ENCODE measurements at regions not wholly inside any gene's neighbourhood (a gene's known extent, or its start where the extent isn't known, plus 50 kb on each side); places are given as distances from the start of the nearest gene placed in this dataset.

DNA sequence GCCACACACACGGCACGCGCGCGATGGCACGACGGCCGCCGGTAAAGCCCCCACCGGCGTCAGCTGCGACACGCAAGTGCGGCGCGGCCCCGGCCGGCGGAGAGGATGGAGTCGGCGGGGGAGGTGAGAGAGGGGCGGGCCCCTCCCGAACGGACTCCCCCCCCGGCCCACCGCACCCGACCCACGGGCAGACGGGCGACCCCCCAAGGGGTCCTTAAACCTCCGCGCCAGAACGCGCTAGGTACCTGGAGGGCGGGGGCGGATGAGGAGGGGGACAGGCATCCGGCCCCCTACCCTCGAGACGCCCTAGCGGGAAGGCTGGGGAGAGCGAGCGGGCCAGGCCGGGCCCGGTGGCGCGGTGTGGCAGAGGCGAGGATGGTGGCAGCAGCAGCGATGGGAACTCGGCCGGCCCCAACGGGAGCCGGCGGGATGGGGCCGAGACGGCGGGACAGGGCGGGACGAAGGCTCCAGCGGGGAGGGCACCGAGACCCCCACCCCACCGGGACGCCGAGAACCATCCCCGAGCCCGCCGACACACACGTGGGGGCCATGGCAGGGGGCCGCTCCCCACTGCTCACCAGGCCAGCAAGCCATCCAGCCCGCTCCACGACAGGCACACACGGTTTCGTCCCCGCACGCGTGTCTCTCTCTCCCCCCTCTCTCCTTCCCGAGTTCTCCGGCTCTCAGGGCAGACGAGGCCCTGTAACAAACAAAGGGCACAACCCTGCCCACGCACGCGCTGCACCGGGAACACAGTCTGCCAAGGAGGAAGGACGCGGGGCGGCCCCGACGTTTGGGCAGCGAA lies 1515.4 kb upstream of the DEFB115 start:
- TF ChIP-seq, protein P1, sequence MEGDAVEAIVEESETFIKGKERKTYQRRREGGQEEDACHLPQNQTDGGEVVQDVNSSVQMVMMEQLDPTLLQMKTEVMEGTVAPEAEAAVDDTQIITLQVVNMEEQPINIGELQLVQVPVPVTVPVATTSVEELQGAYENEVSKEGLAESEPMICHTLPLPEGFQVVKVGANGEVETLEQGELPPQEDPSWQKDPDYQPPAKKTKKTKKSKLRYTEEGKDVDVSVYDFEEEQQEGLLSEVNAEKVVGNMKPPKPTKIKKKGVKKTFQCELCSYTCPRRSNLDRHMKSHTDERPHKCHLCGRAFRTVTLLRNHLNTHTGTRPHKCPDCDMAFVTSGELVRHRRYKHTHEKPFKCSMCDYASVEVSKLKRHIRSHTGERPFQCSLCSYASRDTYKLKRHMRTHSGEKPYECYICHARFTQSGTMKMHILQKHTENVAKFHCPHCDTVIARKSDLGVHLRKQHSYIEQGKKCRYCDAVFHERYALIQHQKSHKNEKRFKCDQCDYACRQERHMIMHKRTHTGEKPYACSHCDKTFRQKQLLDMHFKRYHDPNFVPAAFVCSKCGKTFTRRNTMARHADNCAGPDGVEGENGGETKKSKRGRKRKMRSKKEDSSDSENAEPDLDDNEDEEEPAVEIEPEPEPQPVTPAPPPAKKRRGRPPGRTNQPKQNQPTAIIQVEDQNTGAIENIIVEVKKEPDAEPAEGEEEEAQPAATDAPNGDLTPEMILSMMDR (IDR thresholded peaks at IDR 0.05), result no peak
- TF ChIP-seq POLR2AphosphoS5 (IDR thresholded peaks at IDR 0.05; ENCODE audit: low read depth, low read length), result no peak
- TF ChIP-seq, protein P2, sequence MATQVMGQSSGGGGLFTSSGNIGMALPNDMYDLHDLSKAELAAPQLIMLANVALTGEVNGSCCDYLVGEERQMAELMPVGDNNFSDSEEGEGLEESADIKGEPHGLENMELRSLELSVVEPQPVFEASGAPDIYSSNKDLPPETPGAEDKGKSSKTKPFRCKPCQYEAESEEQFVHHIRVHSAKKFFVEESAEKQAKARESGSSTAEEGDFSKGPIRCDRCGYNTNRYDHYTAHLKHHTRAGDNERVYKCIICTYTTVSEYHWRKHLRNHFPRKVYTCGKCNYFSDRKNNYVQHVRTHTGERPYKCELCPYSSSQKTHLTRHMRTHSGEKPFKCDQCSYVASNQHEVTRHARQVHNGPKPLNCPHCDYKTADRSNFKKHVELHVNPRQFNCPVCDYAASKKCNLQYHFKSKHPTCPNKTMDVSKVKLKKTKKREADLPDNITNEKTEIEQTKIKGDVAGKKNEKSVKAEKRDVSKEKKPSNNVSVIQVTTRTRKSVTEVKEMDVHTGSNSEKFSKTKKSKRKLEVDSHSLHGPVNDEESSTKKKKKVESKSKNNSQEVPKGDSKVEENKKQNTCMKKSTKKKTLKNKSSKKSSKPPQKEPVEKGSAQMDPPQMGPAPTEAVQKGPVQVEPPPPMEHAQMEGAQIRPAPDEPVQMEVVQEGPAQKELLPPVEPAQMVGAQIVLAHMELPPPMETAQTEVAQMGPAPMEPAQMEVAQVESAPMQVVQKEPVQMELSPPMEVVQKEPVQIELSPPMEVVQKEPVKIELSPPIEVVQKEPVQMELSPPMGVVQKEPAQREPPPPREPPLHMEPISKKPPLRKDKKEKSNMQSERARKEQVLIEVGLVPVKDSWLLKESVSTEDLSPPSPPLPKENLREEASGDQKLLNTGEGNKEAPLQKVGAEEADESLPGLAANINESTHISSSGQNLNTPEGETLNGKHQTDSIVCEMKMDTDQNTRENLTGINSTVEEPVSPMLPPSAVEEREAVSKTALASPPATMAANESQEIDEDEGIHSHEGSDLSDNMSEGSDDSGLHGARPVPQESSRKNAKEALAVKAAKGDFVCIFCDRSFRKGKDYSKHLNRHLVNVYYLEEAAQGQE (IDR thresholded peaks at IDR 0.05; ENCODE audit: insufficient read depth in 1 of 2, low read depth in 2 of 2, low read length in 1 of 2), result no peak
- TF ChIP-seq SIN3A (IDR thresholded peaks at IDR 0.05; ENCODE audit: borderline replicate concordance, insufficient read depth, low read depth, low read length), result no peak
- TF ChIP-seq TCF7L2 (IDR thresholded peaks at IDR 0.05; ENCODE audit: low read depth, low read length), result no peak

Measured in Panc1 (cell line).